T-helper 1 cell (primary cell): ENCODE measurements at regions not wholly inside any gene's neighbourhood (a gene's known extent, or its start where the extent isn't known, plus 50 kb on each side); places are given as distances from the start of the nearest gene placed in this dataset.

Source experiments
- DNase-seq, 5 donors: peaks; one replicate each; pipeline ENCODE4 v3.0.0-alpha.2; 2012 to 2020

GRCh38 chr1:14055442-14056223 lies 355.6 kb downstream of the PRDM2 start:
- no peak for DNase-seq

DNA sequence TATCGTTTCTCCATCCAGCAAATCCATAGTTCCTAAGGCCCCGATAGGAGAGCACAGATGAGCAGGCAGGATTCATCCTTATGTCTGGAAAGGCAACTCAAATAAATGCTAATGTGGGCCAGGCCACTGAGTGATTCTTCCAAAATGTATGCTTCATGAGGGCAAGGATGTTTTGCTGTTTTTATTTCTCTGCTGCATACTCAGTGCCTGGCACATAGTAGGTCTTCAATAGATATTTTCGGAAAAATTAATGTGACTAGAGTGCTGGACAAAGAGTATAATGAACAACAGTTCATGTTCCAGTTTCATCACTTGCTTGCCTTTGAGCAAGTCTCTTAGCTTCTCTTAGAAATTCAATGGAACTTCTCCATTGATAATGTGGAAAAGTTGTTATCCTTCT lies 357.7 kb downstream of the PRDM2 start:
- DNase-seq, result no peak

DNA sequence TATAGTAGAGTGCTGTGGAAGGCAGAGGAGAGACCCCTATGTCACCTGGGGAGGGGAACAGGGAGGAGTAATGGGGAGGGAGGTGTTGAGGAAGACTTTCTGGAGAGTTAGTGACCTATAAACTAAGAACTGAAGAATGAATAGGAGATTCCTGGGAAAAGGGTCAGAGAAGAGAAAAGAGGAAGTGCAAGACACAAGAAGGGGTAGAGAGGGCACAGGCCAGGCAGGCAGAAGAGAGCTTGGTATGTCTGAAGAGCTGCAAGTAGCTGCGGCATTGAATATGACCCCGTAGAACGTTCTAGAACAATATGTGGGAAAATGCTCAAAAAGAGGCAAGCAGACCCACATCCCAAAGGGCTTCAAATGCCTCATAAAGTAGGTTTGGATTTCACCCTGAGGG lies 361.2 kb downstream of the PRDM2 start:
- DNase-seq, result no peak

- DNase-seq, result no peak
Observed at GRCh38 chr1:14061722-14062121, 361.7 kb downstream of the PRDM2 start.

DNA sequence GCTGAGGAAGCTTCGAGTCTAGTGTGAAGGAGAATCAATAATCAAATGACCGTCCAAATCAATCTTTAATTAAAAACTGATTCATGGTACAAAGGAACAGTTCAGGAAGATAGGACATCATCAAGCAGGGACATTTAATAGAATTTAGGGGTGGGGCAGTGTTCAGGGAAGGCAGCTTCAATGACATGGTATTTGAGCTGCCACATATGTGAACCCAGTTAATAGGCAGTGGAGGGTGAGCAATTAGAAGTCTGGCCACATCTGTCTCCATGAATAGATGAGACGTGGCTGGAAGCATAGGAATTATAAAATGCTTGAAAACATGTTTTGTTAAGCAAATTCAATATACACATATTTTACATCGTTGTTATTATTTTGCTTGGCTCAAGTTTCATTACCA lies 362.7 kb downstream of the PRDM2 start:
- DNase-seq, result no peak

GRCh38 chr1:14064649-14065442 lies 364.9 kb downstream of the PRDM2 start:
- DNase-seq, result no peak

DNA sequence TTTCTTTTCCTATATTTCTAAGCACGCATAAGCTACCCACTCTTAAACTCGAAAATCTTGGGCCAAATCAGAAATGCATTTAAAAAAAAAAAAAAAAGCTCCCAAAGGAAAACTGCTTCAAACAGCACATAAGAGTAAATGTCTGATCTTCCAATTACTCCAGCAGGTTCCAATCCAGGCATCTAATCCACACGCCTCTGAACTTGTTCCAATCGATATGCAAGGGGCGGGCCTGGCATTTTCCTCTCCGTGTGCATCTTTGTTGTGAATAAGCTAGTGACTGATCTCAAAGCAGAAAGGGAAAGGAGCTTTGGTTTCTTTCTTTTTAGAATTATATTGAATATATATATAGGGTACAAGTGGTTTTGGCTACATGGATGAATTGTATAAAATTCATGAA lies 365.5 kb downstream of the PRDM2 start:
- DNase-seq, result no peak

DNA sequence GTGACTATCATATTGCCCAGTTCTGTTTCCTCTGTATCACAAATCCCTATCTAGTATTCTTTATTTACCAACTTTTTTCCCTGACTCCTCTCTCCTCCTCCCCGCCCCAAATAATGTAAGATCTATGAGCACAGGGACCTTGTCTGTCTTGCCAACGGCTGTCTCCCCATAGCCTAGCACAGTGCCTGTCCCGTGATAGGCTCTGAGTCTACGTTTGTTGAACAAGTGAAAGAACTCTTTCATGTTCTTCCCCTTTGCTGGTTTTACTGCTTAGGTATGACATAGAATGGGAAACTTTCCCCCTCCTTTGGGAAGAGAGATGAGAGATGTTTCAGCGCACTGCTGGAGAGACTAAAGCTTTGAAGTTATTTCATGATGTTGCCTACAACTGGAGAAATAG lies 367.0 kb downstream of the PRDM2 start:
- DNase-seq, result no peak

GRCh38 chr1:14067711-14068110 lies 367.7 kb downstream of the PRDM2 start:
- no peak for DNase-seq

DNA sequence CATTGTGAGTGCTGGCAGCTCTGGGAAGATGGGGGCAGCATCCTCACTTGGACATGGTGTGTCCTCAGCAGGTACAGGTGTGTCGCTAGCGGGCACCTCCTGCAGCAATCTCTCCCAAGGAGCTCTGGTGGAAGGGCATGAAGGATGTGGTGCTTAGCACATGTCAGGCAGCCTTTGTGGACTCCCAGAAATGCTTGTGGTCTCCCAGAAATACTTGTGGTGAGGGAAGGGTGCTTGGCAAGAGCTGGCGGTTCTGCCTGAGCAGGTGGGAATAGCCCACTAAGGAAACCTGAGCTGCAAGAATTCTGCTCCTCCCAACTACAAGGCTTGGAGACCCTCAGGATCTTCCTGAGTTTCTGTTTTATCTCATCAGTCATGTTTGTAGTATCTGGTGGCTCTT lies 371.6 kb downstream of the PRDM2 start:
- no peak for DNase-seq

GRCh38 chr1:14080653-14081052 lies 380.7 kb downstream of the PRDM2 start:
- no peak for DNase-seq

DNA sequence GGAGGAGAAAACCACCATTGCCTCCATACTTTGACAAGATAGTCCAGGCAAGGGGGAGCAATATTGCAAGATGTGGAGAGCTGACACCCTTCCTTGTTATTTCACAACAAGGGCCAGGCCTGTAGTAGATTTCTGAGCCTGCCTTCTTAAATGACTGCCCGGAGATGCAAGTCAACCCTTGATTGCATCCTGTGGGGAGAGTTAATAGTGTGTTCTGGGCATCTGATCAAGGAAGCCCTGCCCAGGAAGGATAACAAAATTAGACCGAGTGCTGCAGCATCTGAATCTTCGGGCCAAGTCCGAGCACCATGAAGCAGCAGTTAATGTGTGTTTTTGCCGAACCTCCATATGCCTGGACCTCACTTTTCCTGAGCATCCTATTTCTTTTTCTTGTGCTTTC lies 382.3 kb downstream of the PRDM2 start:
- DNase-seq, result no peak

DNA sequence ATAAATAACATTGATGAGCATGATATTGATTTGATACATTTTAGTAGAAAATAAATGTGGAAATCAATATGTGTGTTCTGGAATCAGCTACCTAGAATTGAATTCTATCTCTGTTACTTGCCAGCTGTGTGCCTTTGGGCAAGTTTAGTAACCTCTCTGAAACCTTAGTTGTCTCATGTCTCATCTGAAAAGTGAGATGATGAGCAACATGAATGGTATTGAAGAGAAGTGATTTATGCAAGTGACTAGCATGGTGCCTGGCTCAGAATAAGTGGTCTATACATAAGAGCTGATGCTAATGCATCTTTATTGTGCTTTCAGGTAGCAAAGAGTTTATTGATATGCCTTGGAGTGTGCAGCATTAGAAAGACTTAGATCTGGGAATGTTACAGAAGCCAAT lies 383.3 kb downstream of the PRDM2 start:
- no peak for DNase-seq

GRCh38 chr1:14083706-14084105 lies 383.7 kb downstream of the PRDM2 start:
- DNase-seq, result no peak

DNA sequence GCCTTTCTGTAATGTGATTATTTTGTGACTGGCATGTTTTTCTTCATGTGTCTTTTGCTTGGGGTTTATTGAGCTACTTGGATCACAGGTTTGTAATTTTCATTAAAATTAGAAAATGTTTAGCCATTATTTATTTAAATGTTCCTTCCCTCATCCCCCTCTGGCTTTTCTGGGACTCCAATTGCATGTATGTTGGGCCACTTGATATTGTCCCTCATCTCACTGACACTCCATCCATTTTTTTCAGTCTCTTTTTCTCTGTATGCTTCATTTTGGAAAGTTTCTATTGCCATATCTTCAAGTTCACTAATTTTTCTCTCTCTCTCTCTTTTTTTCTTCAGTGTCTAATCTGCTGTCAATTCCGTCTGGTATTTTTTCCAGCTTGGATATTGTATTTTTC lies 390.1 kb downstream of the PRDM2 start:
- DNase-seq, result no peak

DNA sequence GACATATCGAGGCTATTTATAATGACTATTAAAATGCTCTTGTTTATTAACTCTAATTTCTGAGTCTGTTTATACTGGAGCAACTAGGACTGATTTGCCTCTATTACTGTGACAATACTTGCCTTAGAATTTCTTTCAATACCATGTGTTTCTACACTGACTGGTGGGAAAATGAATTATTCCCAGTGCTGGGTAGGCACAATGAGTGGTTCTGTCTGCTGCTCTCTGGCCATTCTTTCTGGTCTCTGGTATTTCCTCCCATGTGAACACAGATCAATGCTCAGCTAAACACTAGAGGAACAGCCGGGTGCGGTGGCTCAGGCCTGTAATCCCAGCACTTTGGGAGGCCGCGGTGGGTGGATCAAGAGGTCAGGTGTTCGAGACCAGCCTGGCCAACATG lies 390.5 kb downstream of the PRDM2 start:
- no peak for DNase-seq

GRCh38 chr1:14094611-14095400 lies 394.8 kb downstream of the PRDM2 start:
- DNase-seq, result no peak

DNA sequence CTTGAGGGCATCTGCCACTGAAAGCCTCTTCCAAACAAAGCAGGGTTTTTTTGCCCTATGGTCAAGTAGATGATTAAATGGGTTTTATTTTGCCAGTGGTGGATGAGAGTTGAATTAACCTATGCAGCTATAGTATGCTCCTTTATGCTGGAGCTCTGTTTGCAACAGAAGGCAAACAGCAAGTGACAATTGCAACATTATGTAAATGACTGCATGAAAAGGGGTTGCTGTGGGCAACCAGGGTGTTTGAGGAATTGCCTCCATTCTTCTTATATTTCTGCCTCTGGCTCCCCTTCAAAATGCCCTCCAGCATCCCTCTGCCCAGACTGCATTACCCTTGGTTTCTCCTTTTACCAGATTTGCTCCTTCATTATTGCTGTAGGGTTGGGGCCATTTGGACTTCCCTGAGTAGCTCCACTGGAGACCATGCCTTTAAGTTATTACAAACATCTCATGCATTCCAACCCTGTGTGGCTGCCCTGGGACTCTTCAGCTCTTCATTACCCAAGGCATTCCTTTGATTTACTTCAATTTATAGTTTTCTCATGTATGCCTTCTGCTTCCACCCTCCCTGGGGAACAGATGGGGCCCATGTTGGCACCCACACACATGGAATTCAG lies 398.4 kb downstream of the PRDM2 start:
- DNase-seq, result no peak

GRCh38 chr1:14100444-14100843 lies 400.5 kb downstream of the PRDM2 start:
- DNase-seq, result no peak

GRCh38 chr1:14100919-14101318 lies 400.9 kb downstream of the PRDM2 start:
- no peak for DNase-seq

GRCh38 chr1:14102180-14102579 lies 402.2 kb downstream of the PRDM2 start:
- DNase-seq, result no peak

DNA sequence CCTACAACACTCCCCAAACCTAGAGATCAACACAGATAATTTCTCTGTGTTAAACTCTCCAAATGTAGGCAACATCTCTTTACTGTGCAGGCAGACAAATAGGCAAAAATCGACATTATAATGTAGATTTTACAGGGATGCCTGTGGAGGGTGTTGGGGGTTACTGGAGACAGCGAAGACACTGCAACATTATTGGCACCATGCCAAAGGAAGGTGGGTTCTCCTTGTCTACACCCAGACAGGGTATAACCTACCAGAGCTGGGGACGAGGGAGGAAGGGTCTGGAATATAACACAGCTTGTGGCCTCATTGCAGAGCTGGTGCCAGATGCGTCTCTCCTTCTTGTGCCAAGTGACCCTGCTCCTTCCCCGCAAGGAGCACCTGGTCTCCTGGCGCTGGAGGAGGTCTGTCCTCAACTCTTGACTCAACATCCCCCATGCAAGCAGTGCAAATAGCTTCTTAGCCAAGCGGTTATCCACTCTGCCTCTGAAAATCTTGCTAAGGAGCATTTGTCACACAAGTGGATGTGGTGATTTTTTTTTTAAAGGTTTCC lies 404.0 kb downstream of the PRDM2 start:
- DNase-seq, result no peak

- no peak for DNase-seq
Observed at GRCh38 chr1:14106126-14106525, 406.1 kb downstream of the PRDM2 start.
